Testis (tissue), 2 donors: ENCODE measurements at regions not wholly inside any gene's neighbourhood (a gene's known extent, or its start where the extent isn't known, plus 50 kb on each side); places are given as distances from the start of the nearest gene placed in this dataset.
A peak's percentile ranks its signal among the peaks of the same experiment; 100 is the strongest.

Experiments
- DNase-seq: peaks from one replicate; pipeline ENCODE4 v3.0.0-alpha.2; 2019
- H3K27ac ChIP-seq, 2 donors: fragments of 200-600 bp; sonication (generic); one replicate each; pipeline ENCODE4 v1.5.1; 2019
- H3K27me3 ChIP-seq: fragments of 200-600 bp; sonication (generic); one replicate; pipeline ENCODE4 v1.5.1; 2019
- H3K36me3 ChIP-seq: fragments of 200-600 bp; sonication (generic); one replicate; pipeline ENCODE4 v1.5.1; 2017; ENCODE audit warnings: low read depth; ENCODE audit errors: missing control alignments
- H3K4me1 ChIP-seq: fragments of 200-600 bp; sonication (generic); one replicate; pipeline ENCODE4 v1.5.1; 2019
- H3K4me3 ChIP-seq, 2 donors: fragments of 200-600 bp; sonication (generic); one replicate each; pipeline ENCODE4 v1.5.1; 2017 to 2019
- H3K9me3 ChIP-seq: fragments of 200-600 bp; sonication (generic); one replicate; pipeline ENCODE4 v1.5.1; 2017
- CTCF ChIP-seq, 3 experiments: fragments of 450-650 bp in 2 of 3; fragments of 200-600 bp in 1 of 3; sonication (generic) in 1 of 3; IDR thresholded peaks; one replicate each; pipeline ENCODE4 v1.5.1; 2016 to 2019; ENCODE audit warnings: antibody characterized with exemption in 3 of 3, mild to moderate bottlenecking in 2 of 3, moderate library complexity in 1 of 3
- POLR2A ChIP-seq: fragments of 450-650 bp; IDR thresholded peaks from one replicate; pipeline ENCODE4 v1.6.1; 2017; ENCODE audit warnings: antibody characterized with exemption, mild to moderate bottlenecking, moderate library complexity
- WGBS, 2 donors: methylation state at CpG; one replicate each; pipeline ENCODE4 v1.1.5; 2018; 5-methylcytosine and 5-hydroxymethylcytosine counted together
- intact Hi-C: fragments of 100-400 bp; cut with DNase I; formaldehyde crosslinking; loops from one replicate; pipeline ENCODE4 v1.15.1; 2023; ENCODE audit warnings: low total_unique reads

GRCh38 chr2:215868846-215869543 is 144.4 kb downstream of the MREG start:
- DNase-seq, result no peak
- intact Hi-C loops, result no loop called here
- no peak overlapping the region for H3K27ac ChIP-seq
- H3K4me3 ChIP-seq, result no peak overlapping the region
- no peaks in the 10 kb centered on the region for H3K27me3 ChIP-seq
- H3K36me3 ChIP-seq, result no peaks in the 10 kb centered on the region
- no peaks in the 10 kb centered on the region for H3K9me3 ChIP-seq
- no peaks in the 10 kb centered on the region for H3K4me1 ChIP-seq
- WGBS, 2 donors, result 56 to 71% methylated on average over 4 of the region's 4 CpGs
- TF ChIP-seq POLR2A (no peak), CTCF (IDR thresholded peaks at IDR 0.05) (no peak)

DNA sequence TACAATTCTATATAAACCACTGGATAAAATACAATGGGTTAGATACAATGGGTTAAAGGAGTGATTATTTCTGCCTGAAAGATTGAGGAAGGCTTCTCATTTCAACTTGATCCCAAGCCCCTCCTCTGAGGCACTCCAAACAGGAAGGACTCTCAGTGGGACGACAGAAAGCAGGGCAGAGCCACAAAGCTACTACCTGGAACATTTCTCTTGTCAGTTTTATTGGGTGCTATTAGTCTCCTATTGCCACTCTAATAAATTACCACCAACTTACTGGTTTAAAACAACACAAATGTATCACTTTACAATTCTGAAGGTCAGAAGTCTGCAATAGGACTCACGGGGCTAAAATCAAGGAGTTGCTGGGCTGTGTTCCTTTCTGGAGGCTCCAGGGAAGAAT is 146.7 kb downstream of the MREG start:
- Histone ChIP-seq H3K27me3 (no peaks in the 10 kb centered on the region), H3K4me3 (no peak overlapping the region), H3K36me3 (no peaks in the 10 kb centered on the region), H3K4me1 (peaks cover 2% of the 10 kb centered on the region), H3K9me3 (no peaks in the 10 kb centered on the region), H3K27ac (peak overlapping the region in 1 of 2 donors; percentile 6)
- TF ChIP-seq CTCF (IDR thresholded peaks at IDR 0.05) (no peak), POLR2A (no peak)
- DNase-seq, result no peak
- 29 to 60% methylated on average over 2 of the region's 2 CpGs for WGBS, 2 donors
- intact Hi-C loops, result no loop called here

GRCh38 chr2:215863687-215864086 is 149.7 kb downstream of the MREG start:
- WGBS, 2 donors, result 32 to 33% methylated on average over 2 of the region's 2 CpGs
- Histone ChIP-seq H3K9me3 (no peaks in the 10 kb centered on the region), H3K4me3 (no peak overlapping the region), H3K4me1 (peaks cover 13% of the 10 kb centered on the region), H3K27me3 (no peaks in the 10 kb centered on the region), H3K36me3 (no peaks in the 10 kb centered on the region), H3K27ac (peak overlapping the region in 1 of 2 donors; percentile 84)
- no peak for DNase-seq
- intact Hi-C loops, result no loop called here
- TF ChIP-seq POLR2A (no peak), CTCF (IDR thresholded peaks at IDR 0.05) (no peak)

DNA sequence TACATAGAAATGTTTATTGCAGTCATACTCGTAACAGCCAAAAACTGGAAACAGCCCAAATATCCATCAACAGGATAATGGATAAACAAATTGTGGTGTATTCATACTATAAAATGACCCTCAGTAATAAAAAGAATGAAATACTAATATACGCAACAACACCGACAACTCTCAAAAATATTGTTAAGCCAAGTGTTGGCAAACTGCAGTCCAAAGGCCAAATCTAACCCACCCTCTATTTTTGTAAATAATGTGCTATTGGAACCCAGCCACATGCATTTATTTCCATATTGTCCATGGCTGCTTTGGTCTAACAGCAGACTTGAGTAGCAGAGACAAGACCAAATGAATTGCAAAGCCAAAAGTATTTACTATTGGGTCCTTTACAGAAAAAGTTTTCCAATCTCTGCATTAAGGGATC is 151.0 kb downstream of the MREG start:
- WGBS, 2 donors, result 93 to 99% methylated on average over 3 of the region's 3 CpGs
- Histone ChIP-seq H3K27me3 (no peaks in the 10 kb centered on the region), H3K27ac (peak overlapping the region; percentile 59 to 84), H3K36me3 (no peaks in the 10 kb centered on the region), H3K4me3 (no peak overlapping the region), H3K4me1 (peaks cover 13% of the 10 kb centered on the region), H3K9me3 (no peaks in the 10 kb centered on the region)
- intact Hi-C loops, result no loop called here
- no peak for TF ChIP-seq CTCF (IDR thresholded peaks at IDR 0.05)
- no peak for DNase-seq
